HUES6 (cell line): ENCODE measurements at regions not wholly inside any gene's neighbourhood (a gene's known extent, or its start where the extent isn't known, plus 50 kb on each side); places are given as distances from the start of the nearest gene placed in this dataset.
"Not testable (repeated sequence)": the region's sequence is repeated elsewhere in the genome, so short reads cannot be mapped to it uniquely, and the experiment has no call there.

Source experiments
- H3K27ac ChIP-seq: 2 replicates; pipeline ENCODE4 v1.7.0; 2013; ENCODE audit warnings: low read depth, mild to moderate bottlenecking, low read length, inconsistent platforms
- H3K27me3 ChIP-seq: 2 replicates; pipeline ENCODE4 v1.6.1; 2013; ENCODE audit warnings: low read length; ENCODE audit not compliant: control insufficient read depth, insufficient read depth
- H3K36me3 ChIP-seq: 2 replicates; pipeline ENCODE4 v1.6.1; 2013; ENCODE audit warnings: low read length; ENCODE audit not compliant: control insufficient read depth, insufficient read depth
- H3K4me1 ChIP-seq: 2 replicates; pipeline ENCODE4 v1.6.1; 2013; ENCODE audit warnings: low read length; ENCODE audit not compliant: control insufficient read depth, insufficient read depth
- H3K4me3 ChIP-seq: 2 replicates; pipeline ENCODE4 v1.5.1; 2013; ENCODE audit warnings: low read depth, low read length
- H3K9ac ChIP-seq: one replicate; pipeline ENCODE4 v1.6.1; 2013; ENCODE audit warnings: mild to moderate bottlenecking, low read length
- H3K9me3 ChIP-seq: 2 replicates; pipeline ENCODE4 v1.6.1; 2013; ENCODE audit warnings: low read depth, low read length; ENCODE audit not compliant: control insufficient read depth, insufficient read depth

- Histone ChIP-seq H3K9me3 (peaks cover 17% of the 10 kb centered on the region), H3K27ac (no peak overlapping the region), H3K36me3 (no peaks in the 10 kb centered on the region), H3K9ac (no peak overlapping the region), H3K4me1 (peaks cover 7% of the 10 kb centered on the region; the same call in 1 of the 2 replicates), H3K4me3 (no peak overlapping the region), H3K27me3 (no peaks in the 10 kb centered on the region)
These were observed 154.0 kb downstream of the THBS2 start for GRCh38 chr6:169099411-169100202.

- H3K27ac ChIP-seq, H3K4me1 ChIP-seq, H3K4me3 ChIP-seq, H3K9ac ChIP-seq, H3K36me3 ChIP-seq, H3K27me3 ChIP-seq: not testable (repeated sequence)
- peaks cover 20% of the 10 kb centered on the region for H3K9me3 ChIP-seq
These were observed 155.0 kb downstream of the THBS2 start for GRCh38 chr6:169098651-169099050.

- Histone ChIP-seq H3K4me1 (peaks cover 7% of the 10 kb centered on the region; the same call in 1 of the 2 replicates), H3K4me3 (no peak overlapping the region), H3K36me3 (no peaks in the 10 kb centered on the region), H3K9ac (no peak overlapping the region), H3K27ac (no peak overlapping the region), H3K27me3 (no peaks in the 10 kb centered on the region), H3K9me3 (peaks cover 25% of the 10 kb centered on the region)
These were observed 155.5 kb downstream of the THBS2 start for GRCh38 chr6:169098116-169098515.

- Histone ChIP-seq H3K36me3 (no peaks in the 10 kb centered on the region), H3K27ac (no peak overlapping the region), H3K4me3 (no peak overlapping the region), H3K4me1 (peaks cover 7% of the 10 kb centered on the region; the same call in 1 of the 2 replicates), H3K27me3 (no peaks in the 10 kb centered on the region), H3K9me3 (peaks cover 28% of the 10 kb centered on the region), H3K9ac (no peak overlapping the region)
These were observed 156.2 kb downstream of the THBS2 start for GRCh38 chr6:169097381-169097959.

GRCh38 chr6:169096388-169096787 is 157.3 kb downstream of the THBS2 start:
- no peak overlapping the region for H3K27ac ChIP-seq
- no peak overlapping the region for H3K9ac ChIP-seq
- H3K27me3 ChIP-seq: no peaks in the 10 kb centered on the region
- H3K4me1 ChIP-seq: peaks cover 7% of the 10 kb centered on the region; the same call in 1 of the 2 replicates
- peaks cover 39% of the 10 kb centered on the region for H3K9me3 ChIP-seq
- no peak overlapping the region for H3K4me3 ChIP-seq
- no peaks in the 10 kb centered on the region for H3K36me3 ChIP-seq

GRCh38 chr6:169095153-169095552 is 158.5 kb downstream of the THBS2 start:
- Histone ChIP-seq H3K4me1 (peaks cover 7% of the 10 kb centered on the region; the same call in 1 of the 2 replicates), H3K27ac (no peak overlapping the region), H3K27me3 (no peaks in the 10 kb centered on the region), H3K9me3 (peaks cover 51% of the 10 kb centered on the region), H3K9ac (no peak overlapping the region), H3K36me3 (no peaks in the 10 kb centered on the region), H3K4me3 (no peak overlapping the region)

GRCh38 chr6:169094552-169094950 is 159.1 kb downstream of the THBS2 start:
- Histone ChIP-seq H3K4me3 (no peak overlapping the region), H3K9ac (no peak overlapping the region), H3K9me3 (peaks cover 57% of the 10 kb centered on the region), H3K27me3 (no peaks in the 10 kb centered on the region), H3K36me3 (no peaks in the 10 kb centered on the region), H3K27ac (no peak overlapping the region), H3K4me1 (peaks cover 2% of the 10 kb centered on the region; the same call in 1 of the 2 replicates)

- H3K36me3 ChIP-seq: no peaks in the 10 kb centered on the region
- peaks cover 63% of the 10 kb centered on the region for H3K9me3 ChIP-seq
- H3K27ac ChIP-seq: no peak overlapping the region
- no peaks in the 10 kb centered on the region for H3K27me3 ChIP-seq
- no peak overlapping the region for H3K9ac ChIP-seq
- H3K4me3 ChIP-seq: no peak overlapping the region
- H3K4me1 ChIP-seq: no peaks in the 10 kb centered on the region
These were observed 159.7 kb downstream of the THBS2 start for GRCh38 chr6:169093770-169094551.

- no peaks in the 10 kb centered on the region for H3K27me3 ChIP-seq
- no peak overlapping the region for H3K27ac ChIP-seq
- peaks cover 67% of the 10 kb centered on the region for H3K9me3 ChIP-seq
- H3K9ac ChIP-seq: no peak overlapping the region
- no peaks in the 10 kb centered on the region for H3K36me3 ChIP-seq
- H3K4me3 ChIP-seq: no peak overlapping the region
- no peaks in the 10 kb centered on the region for H3K4me1 ChIP-seq
These were observed 160.5 kb downstream of the THBS2 start for GRCh38 chr6:169093066-169093723.

- Histone ChIP-seq H3K27me3 (no peaks in the 10 kb centered on the region), H3K9me3 (peaks cover 67% of the 10 kb centered on the region), H3K4me3 (no peak overlapping the region), H3K27ac (no peak overlapping the region), H3K36me3 (no peaks in the 10 kb centered on the region), H3K4me1 (no peaks in the 10 kb centered on the region), H3K9ac (no peak overlapping the region)
These were observed 161.3 kb downstream of the THBS2 start for GRCh38 chr6:169092375-169092774.
